ENCODE measurements at regions not wholly inside any gene's neighbourhood (a gene's known extent, or its start where the extent isn't known, plus 50 kb on each side); places are given as distances from the start of the nearest gene placed in this dataset.

GRCh38 chr9:134276453-134277245, 49.6 kb upstream of the RXRA start:
- DNase-seq = no peak
